VCaP (cell line): ENCODE measurements at regions not wholly inside any gene's neighbourhood (a gene's known extent, or its start where the extent isn't known, plus 50 kb on each side); places are given as distances from the start of the nearest gene placed in this dataset.

Source experiments
- H3K27ac ChIP-seq: fragments of 450-650 bp; 2 replicates; pipeline ENCODE4 v1.5.1; 2017
- TF ChIP-seq, protein P1 (sequence below): fragments of 450-650 bp; conservative IDR thresholded peaks from 2 replicates; pipeline ENCODE4 v1.5.1; 2017; ENCODE audit warnings: mild to moderate bottlenecking, moderate library complexity

DNA sequence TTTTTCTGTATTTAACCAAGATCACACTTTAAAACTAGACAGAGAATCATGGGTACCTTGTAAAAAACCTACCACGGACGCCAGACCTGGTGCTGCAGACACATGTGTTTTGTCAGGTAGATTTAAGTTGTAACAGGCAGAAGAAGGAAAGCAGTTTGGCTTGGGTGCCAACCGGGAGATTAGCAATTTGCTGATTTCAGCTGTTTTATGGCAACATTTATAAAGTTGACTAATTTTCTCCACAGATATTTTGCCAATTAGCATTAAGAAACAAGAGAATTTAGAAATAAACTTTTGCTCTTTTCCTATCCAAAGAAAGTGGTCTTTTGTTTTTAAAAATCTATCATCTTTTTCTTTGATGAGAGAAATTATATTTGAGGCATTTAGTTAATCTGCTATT, 76.3 kb upstream of the STOX2 start:
- TF ChIP-seq, protein P1, sequence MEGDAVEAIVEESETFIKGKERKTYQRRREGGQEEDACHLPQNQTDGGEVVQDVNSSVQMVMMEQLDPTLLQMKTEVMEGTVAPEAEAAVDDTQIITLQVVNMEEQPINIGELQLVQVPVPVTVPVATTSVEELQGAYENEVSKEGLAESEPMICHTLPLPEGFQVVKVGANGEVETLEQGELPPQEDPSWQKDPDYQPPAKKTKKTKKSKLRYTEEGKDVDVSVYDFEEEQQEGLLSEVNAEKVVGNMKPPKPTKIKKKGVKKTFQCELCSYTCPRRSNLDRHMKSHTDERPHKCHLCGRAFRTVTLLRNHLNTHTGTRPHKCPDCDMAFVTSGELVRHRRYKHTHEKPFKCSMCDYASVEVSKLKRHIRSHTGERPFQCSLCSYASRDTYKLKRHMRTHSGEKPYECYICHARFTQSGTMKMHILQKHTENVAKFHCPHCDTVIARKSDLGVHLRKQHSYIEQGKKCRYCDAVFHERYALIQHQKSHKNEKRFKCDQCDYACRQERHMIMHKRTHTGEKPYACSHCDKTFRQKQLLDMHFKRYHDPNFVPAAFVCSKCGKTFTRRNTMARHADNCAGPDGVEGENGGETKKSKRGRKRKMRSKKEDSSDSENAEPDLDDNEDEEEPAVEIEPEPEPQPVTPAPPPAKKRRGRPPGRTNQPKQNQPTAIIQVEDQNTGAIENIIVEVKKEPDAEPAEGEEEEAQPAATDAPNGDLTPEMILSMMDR, result no peak
- H3K27ac ChIP-seq, result no peak overlapping the region

DNA sequence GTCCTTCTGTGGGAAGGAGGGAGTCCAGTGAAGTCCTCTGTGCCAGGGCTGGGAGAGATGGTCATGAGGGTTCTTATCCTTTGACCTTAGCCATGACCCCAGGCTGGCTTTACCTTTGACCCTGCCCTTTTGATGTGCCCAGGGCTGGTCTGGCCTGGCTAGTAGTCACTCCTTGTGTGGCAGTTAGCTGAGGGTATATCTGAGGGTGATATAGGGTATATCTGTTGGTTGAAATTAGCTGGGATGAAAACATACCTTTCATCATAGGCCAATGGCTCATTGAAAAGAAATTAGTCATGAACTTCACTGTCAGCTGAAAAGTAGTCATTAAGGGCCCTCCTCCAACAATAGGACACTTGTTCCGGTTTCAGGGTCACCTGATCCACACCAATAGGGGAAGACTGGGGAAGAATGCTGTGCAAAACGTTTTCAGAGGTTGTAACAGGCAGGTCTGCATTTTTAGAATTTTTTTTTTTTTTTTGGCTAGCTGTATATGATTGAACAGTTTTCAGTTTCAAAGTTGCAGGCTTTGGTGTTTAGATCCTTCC, 74.6 kb upstream of the STOX2 start:
- TF ChIP-seq, protein P1, result no peak
- no peak overlapping the region for H3K27ac ChIP-seq

DNA sequence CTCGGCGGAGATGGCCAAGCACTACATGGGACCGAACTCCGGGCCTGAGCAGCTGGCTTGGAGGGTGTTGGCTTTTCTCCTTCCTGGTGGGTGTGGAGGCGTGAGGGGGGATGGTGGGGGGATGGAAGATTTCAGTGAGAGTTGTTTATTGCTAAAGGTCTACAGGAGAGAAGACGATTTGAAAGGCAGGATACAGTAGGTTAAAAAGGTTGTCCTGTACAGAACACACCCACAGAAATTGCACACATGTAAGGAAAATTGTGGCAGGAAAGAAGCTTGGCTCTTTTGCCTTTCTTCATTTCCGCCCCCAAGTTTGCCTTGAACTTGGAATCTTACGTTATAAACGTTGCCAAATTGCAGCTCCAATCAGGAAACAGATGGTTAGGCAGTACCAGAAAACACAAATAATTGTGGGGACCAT, 74.1 kb upstream of the STOX2 start:
- no peak overlapping the region for H3K27ac ChIP-seq
- TF ChIP-seq, protein P1, result no peak

DNA sequence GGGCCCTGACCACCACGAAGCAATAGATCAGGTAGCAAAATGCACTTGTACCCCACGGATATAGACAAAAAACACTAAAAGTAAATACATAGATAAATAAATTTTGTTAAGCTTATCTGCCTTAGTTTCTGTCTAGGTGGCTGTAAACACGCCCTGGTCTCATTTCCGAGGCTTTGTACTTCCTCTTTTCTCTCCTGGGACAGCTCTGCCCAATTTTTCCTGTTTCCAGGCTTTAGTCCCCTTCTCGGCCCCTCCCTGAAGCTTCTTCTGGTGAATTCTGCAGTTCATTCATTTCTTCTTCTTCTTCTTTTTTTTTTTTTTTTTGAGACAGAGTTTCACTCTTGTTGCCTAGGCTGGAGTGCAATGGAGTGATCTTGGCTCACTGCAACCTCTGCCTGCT, 73.4 kb upstream of the STOX2 start:
- TF ChIP-seq, protein P1, result no peak

DNA sequence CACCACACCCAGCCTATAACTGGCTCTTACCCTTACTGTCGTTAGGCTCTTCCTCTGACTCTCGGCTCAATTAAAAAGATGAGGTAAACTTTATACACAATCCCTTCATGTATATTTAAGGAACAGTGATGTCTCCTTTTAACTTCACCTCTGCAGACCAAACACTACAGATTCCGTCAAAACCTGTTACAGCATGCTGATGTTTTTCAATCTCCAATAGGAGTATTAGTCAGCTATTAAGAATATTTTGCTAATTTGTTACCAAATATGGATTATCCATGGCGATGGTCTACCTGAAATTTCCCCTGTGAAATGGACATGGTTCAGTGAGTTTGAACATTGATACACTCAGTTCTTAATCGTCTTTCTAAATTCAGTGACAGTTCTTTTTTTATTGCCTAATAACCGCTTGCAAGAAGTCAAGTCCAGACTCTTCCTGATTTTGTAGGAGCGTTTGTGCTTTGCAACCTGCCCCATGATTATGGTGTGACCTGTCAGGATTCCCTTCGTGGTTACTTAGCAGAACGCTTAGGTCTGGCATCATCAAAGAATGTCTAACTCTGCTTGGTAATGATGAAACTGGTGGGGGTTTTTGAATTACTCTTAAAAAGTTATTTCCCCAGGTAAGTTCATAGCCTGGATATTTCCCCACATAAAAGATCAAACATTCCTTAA, 72.2 kb upstream of the STOX2 start:
- H3K27ac ChIP-seq, result no peak overlapping the region
- TF ChIP-seq, protein P1, result no peak

More for the DNA sequence above, 73.4 kb upstream of the STOX2 start:
- H3K27ac ChIP-seq, result no peak overlapping the region

DNA sequence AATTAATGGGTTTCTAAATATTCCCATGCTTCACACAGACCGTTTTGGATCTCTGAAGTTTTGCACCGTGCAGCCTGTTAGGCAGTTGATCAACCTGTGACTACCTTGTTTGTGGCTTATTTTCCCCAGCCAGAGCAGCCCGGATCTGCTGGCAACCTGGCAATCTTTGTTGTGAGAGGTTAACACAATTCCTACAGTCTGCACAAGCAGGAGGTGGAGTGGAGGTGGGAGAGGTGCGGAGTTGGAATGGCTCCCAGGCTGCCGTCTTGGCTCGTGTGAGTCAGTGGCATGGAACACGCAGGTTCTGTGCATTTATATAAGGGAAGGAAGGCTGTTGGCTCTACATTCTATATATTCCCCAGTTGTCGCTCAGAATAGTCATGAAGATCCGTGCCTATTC, 70.9 kb upstream of the STOX2 start:
- no peak overlapping the region for H3K27ac ChIP-seq

DNA sequence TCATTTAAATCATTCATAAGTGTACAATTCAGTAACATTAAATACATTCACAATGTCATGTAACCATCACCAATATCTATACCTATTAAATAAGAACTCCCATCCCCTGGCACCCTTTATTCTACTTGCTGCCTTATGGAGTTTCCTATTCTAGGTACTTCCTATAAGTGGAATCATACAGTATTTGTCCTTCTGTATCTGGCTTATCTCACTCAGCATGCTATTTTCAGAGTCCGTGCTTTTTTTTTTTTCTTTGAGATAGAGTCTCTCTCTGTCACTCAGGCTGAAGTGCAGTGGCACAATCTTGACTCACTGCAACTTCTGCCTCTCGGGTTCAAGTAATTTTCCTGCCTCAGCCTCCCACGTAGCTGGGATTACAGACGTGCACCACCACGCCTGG, 67.9 kb upstream of the STOX2 start:
- TF ChIP-seq, protein P1, result no peak
- no peak overlapping the region for H3K27ac ChIP-seq

More for the DNA sequence above, 70.9 kb upstream of the STOX2 start:
- TF ChIP-seq, protein P1, result no peak
